ENCODE measurements at regions not wholly inside any gene's neighbourhood (a gene's known extent, or its start where the extent isn't known, plus 50 kb on each side); places are given as distances from the start of the nearest gene placed in this dataset.
"Not testable (repeated sequence)": the region's sequence is repeated elsewhere in the genome, so short reads cannot be mapped to it uniquely, and the experiment has no call there.

- not testable (repeated sequence) for TF ChIP-seq CTCF (IDR thresholded peaks at IDR 0.05; ENCODE audit: borderline replicate concordance, extremely low read depth, low read length, poor library complexity, severe bottlenecking); EZH2 (IDR thresholded peaks at IDR 0.05; ENCODE audit: borderline replicate concordance, low read depth, low read length, severe bottlenecking)
Observed at GRCh38 chr2:111437288-111437990, 316.7 kb downstream of the BCL2L11 start.
